ENCODE measurements at regions not wholly inside any gene's neighbourhood (a gene's known extent, or its start where the extent isn't known, plus 50 kb on each side); places are given as distances from the start of the nearest gene placed in this dataset.

- TF ChIP-seq GATA2 (IDR thresholded peaks at IDR 0.05; ENCODE audit: low read depth, low read length): no peak
- TF ChIP-seq GATA3 (IDR thresholded peaks at IDR 0.05; ENCODE audit: low read depth, low read length): no peak
These were observed 400.9 kb upstream of the CDH5 start for GRCh38 chr16:65965628-65966027.
